K562 (cell line): ENCODE measurements at regions not wholly inside any gene's neighbourhood (a gene's known extent, or its start where the extent isn't known, plus 50 kb on each side); places are given as distances from the start of the nearest gene placed in this dataset.

Experiments
- ADNP ChIP-seq: fragments of 200-800 bp; sonication (Bioruptor generic); IDR thresholded peaks from 2 replicates; pipeline ENCODE4 v1.6.1; 2016; ENCODE audit warnings: missing genetic modification characterization, missing compliant biosample characterization
- EGR1 ChIP-seq: fragments of 450-650 bp; conservative IDR thresholded peaks from 2 replicates; pipeline ENCODE4 v1.6.1; 2017; ENCODE audit warnings: mild to moderate bottlenecking
- FOXM1 ChIP-seq, 2 experiments: fragments of 450-650 bp in 1 of 2; sonication (generic) in 1 of 2; formaldehyde crosslinking in 1 of 2; IDR thresholded peaks; 2 replicates each; pipeline versions ENCODE4 v1.6.1 to v1.9.0; 2017 to 2022; ENCODE audit warnings: low read depth in 2 of 2, mild to moderate bottlenecking in 2 of 2, missing genetic modification reagents in 1 of 2, moderate library complexity in 1 of 2
- NRF1 ChIP-seq, 2 experiments: fragments of 450-650 bp; IDR thresholded peaks in 1 of 2; conservative IDR thresholded peaks in 1 of 2; 2 replicates each; pipeline ENCODE4 v1.6.1; 2014; ENCODE audit warnings: mild to moderate bottlenecking in 2 of 2
- RFX1 ChIP-seq: fragments of 450-650 bp; IDR thresholded peaks from 2 replicates; pipeline ENCODE4 v1.6.1; 2016; ENCODE audit warnings: mild to moderate bottlenecking, moderate library complexity
- ZNF184 ChIP-seq: sonication (generic); formaldehyde crosslinking; IDR thresholded peaks from 2 replicates; pipeline ENCODE4 v1.5.0; 2020; ENCODE audit warnings: missing genetic modification reagents
- ZNF830 ChIP-seq: fragments of 250-450 bp; sonication (Bioruptor Pico); IDR thresholded peaks from 2 replicates; pipeline ENCODE4 v1.5.0; 2021; ENCODE audit warnings: mild to moderate bottlenecking
- TF ChIP-seq, protein P1 (sequence below): sonication (generic); formaldehyde crosslinking; IDR thresholded peaks from 2 replicates; pipeline ENCODE4 v1.8.1; 2023; ENCODE audit warnings: mild to moderate bottlenecking, missing genetic modification reagents, moderate library complexity
- TF ChIP-seq, protein P2 (sequence below): sonication (generic); formaldehyde crosslinking; IDR thresholded peaks from 2 replicates; pipeline ENCODE4 v1.5.0; 2020; ENCODE audit warnings: missing genetic modification reagents

DNA sequence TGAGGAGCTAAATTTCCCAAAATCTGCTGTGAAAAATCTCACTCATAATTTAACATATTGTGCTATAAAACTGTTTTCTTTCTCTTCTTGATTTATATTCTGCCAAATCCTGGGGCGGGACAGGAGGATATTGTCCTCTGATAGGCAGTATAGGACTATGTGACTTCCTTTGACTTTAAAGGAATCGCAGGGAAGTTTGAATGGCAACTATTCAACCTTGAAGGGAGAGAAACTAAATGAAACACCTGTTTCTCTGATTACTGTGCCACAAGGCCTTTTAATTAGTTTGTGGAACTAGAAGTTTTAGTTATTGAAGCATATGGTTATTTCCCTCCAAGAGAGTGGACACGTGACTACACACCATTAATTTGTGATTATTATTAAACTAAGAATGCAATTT, 607.4 kb downstream of the GATA3 start:
- TF ChIP-seq ZNF184 (no peak), FOXM1 (IDR thresholded peaks at IDR 0.05; ENCODE audit: low read depth) (no peak), FOXM1 (CRISPR knock-in tag; IDR thresholded peaks at IDR 0.05; ENCODE audit: low read depth) (no peak), ADNP (tag) (no peak), ZNF830 (CRISPR knock-in tag) (no peak), EGR1 (no peak), NRF1 (conservative IDR thresholded peaks at IDR 0.05 in 1 of 2, IDR thresholded peaks at IDR 0.05 in 1 of 2) (no peak), RFX1 (no peak)
- TF ChIP-seq, protein P1, sequence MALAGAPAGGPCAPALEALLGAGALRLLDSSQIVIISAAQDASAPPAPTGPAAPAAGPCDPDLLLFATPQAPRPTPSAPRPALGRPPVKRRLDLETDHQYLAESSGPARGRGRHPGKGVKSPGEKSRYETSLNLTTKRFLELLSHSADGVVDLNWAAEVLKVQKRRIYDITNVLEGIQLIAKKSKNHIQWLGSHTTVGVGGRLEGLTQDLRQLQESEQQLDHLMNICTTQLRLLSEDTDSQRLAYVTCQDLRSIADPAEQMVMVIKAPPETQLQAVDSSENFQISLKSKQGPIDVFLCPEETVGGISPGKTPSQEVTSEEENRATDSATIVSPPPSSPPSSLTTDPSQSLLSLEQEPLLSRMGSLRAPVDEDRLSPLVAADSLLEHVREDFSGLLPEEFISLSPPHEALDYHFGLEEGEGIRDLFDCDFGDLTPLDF (CRISPR knock-in tag), result no peak
- TF ChIP-seq, protein P2, sequence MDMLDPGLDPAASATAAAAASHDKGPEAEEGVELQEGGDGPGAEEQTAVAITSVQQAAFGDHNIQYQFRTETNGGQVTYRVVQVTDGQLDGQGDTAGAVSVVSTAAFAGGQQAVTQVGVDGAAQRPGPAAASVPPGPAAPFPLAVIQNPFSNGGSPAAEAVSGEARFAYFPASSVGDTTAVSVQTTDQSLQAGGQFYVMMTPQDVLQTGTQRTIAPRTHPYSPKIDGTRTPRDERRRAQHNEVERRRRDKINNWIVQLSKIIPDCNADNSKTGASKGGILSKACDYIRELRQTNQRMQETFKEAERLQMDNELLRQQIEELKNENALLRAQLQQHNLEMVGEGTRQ (CRISPR knock-in tag), result no peak
